Transverse colon (tissue), 3 donors: ENCODE measurements at regions not wholly inside any gene's neighbourhood (a gene's known extent, or its start where the extent isn't known, plus 50 kb on each side); places are given as distances from the start of the nearest gene placed in this dataset.

ENCODE experiments used
- EP300 ChIP-seq: sonication (generic); formaldehyde crosslinking; IDR thresholded peaks from one replicate; pipeline ENCODE4 v1.6.1; 2017; ENCODE audit warnings: antibody characterized with exemption, low read depth
- POLR2A ChIP-seq: fragments of 450-650 bp; IDR thresholded peaks from one replicate; pipeline ENCODE4 v1.6.1; 2016; ENCODE audit warnings: antibody characterized with exemption, mild to moderate bottlenecking, moderate library complexity
- TF ChIP-seq, protein P1 (sequence below), 5 experiments: fragments of 200-600 bp in 3 of 5; fragments of 450-650 bp in 2 of 5; sonication (generic) in 3 of 5; IDR thresholded peaks; 1 replicate in 2 of 5; 2 replicates in 3 of 5; pipeline ENCODE4 v1.5.1; 2016 to 2017; ENCODE audit warnings: antibody characterized with exemption in 5 of 5, inconsistent platforms in 3 of 5, mild to moderate bottlenecking in 2 of 5, moderate library complexity in 1 of 5

DNA sequence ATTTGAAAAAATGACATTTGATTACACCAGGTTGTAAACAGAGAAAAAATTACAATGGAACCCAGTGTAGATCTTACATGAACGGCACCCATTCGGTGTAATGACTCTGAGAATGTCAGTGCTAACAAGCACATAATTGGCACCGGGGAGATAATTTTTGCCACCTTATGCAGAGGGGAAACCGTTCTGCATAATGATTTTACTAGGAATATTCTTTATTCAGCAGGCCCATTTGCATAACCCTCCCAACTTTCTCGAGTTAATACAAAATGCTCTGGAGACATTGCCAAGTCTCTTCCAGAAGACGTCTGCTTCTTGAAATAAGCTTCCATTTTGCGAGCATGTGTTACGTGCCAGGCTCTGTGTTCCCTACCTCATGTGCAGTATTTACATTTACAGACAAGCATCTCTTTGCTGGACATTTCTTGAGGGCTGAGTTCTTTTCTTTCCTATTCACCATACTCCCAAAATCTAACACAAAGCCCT is 275.8 kb downstream of the MIAT start:
- TF ChIP-seq, protein P1, sequence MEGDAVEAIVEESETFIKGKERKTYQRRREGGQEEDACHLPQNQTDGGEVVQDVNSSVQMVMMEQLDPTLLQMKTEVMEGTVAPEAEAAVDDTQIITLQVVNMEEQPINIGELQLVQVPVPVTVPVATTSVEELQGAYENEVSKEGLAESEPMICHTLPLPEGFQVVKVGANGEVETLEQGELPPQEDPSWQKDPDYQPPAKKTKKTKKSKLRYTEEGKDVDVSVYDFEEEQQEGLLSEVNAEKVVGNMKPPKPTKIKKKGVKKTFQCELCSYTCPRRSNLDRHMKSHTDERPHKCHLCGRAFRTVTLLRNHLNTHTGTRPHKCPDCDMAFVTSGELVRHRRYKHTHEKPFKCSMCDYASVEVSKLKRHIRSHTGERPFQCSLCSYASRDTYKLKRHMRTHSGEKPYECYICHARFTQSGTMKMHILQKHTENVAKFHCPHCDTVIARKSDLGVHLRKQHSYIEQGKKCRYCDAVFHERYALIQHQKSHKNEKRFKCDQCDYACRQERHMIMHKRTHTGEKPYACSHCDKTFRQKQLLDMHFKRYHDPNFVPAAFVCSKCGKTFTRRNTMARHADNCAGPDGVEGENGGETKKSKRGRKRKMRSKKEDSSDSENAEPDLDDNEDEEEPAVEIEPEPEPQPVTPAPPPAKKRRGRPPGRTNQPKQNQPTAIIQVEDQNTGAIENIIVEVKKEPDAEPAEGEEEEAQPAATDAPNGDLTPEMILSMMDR (IDR thresholded peaks at IDR 0.05), result no peak
- no peak for TF ChIP-seq EP300
- TF ChIP-seq POLR2A, result no peak
